K562 (cell line): ENCODE measurements at regions not wholly inside any gene's neighbourhood (a gene's known extent, or its start where the extent isn't known, plus 50 kb on each side); places are given as distances from the start of the nearest gene placed in this dataset.

ENCODE experiments used
- ADNP ChIP-seq: fragments of 200-800 bp; sonication (Bioruptor generic); IDR thresholded peaks from 2 replicates; pipeline ENCODE4 v1.6.1; 2016; ENCODE audit warnings: missing genetic modification characterization, missing compliant biosample characterization
- BCL6 ChIP-seq: fragments of 250-450 bp; sonication (Bioruptor Pico); IDR thresholded peaks from 2 replicates; pipeline ENCODE4 v1.4.0; 2020
- BDP1 ChIP-seq: IDR thresholded peaks from 3 replicates; pipeline ENCODE4 v1.6.1; 2011; ENCODE audit not compliant: insufficient read length, insufficient read depth
- EZH2 ChIP-seq: IDR thresholded peaks from 2 replicates; pipeline ENCODE4 v1.6.1; 2012; ENCODE audit warnings: low read depth, mild to moderate bottlenecking, inconsistent platforms, low read length, borderline replicate concordance
- FUS ChIP-seq: fragments of 200-400 bp; formaldehyde crosslinking; optimal IDR thresholded peaks from 2 replicates; pipeline ENCODE3; 2017; ENCODE audit warnings: low read depth, low read length
- HMGXB4 ChIP-seq: sonication (generic); formaldehyde crosslinking; IDR thresholded peaks from 2 replicates; pipeline ENCODE4 v1.8.1; 2023; ENCODE audit warnings: mild to moderate bottlenecking, missing genetic modification reagents
- MIER1 ChIP-seq: fragments of 450-650 bp; IDR thresholded peaks from 2 replicates; pipeline ENCODE4 v1.6.1; 2016; ENCODE audit warnings: antibody characterized with exemption, mild to moderate bottlenecking, low read depth
- MTA3 ChIP-seq: fragments of 450-650 bp; formaldehyde crosslinking; IDR thresholded peaks from 2 replicates; pipeline ENCODE4 v1.6.1; 2017; ENCODE audit warnings: mild to moderate bottlenecking, borderline replicate concordance
- MYBL2 ChIP-seq, 2 experiments: fragments of 450-650 bp in 1 of 2; sonication (generic) in 1 of 2; formaldehyde crosslinking in 1 of 2; IDR thresholded peaks; 2 replicates each; pipeline versions ENCODE4 v1.6.1 to v1.8.1; 2017 to 2022; ENCODE audit warnings: borderline replicate concordance in 1 of 2, inconsistent platforms in 1 of 2, low read depth in 1 of 2, mild to moderate bottlenecking in 1 of 2, missing genetic modification reagents in 1 of 2, moderate library complexity in 1 of 2
- POLR3A ChIP-seq: IDR thresholded peaks from 2 replicates; pipeline ENCODE4 v1.6.1; 2011; ENCODE audit warnings: borderline replicate concordance, mild to moderate bottlenecking, moderate library complexity; ENCODE audit not compliant: insufficient read length, insufficient read depth; ENCODE audit errors: extremely low read depth
- RAD21 ChIP-seq, 2 experiments: fragments of 250-450 bp in 1 of 2; fragments of 450-650 bp in 1 of 2; sonication (Bioruptor Pico) in 1 of 2; formaldehyde crosslinking in 1 of 2; IDR thresholded peaks in 1 of 2; conservative IDR thresholded peaks in 1 of 2; 2 replicates each; pipeline versions ENCODE4 v1.4.0 to v1.8.0; 2020 to 2022; ENCODE audit warnings: mild to moderate bottlenecking in 2 of 2, moderate library complexity in 1 of 2
- SMAD3 ChIP-seq: fragments of 450-650 bp; formaldehyde crosslinking; conservative IDR thresholded peaks from 2 replicates; pipeline ENCODE4 v1.4.0; 2020; ENCODE audit warnings: mild to moderate bottlenecking
- ZBTB1 ChIP-seq: sonication (generic); formaldehyde crosslinking; IDR thresholded peaks from 2 replicates; pipeline ENCODE4 v1.8.1; 2023; ENCODE audit warnings: missing genetic modification reagents, low read depth, mild to moderate bottlenecking, borderline replicate concordance

- no peak for TF ChIP-seq MYBL2 (IDR thresholded peaks at IDR 0.05; ENCODE audit: low read depth)
- no peak for TF ChIP-seq MYBL2 (CRISPR knock-in tag; IDR thresholded peaks at IDR 0.05; ENCODE audit: borderline replicate concordance)
- TF ChIP-seq SMAD3 = no peak
- no peak for TF ChIP-seq BCL6
- TF ChIP-seq EZH2 = no peak
- no peak for TF ChIP-seq ZBTB1
- no peak for TF ChIP-seq MIER1
- no peak for TF ChIP-seq MTA3
- TF ChIP-seq HMGXB4 = no peak
- no peak for TF ChIP-seq RAD21 (CRISPR knock-in tag; conservative IDR thresholded peaks at IDR 0.05 in 1 of 2, IDR thresholded peaks at IDR 0.05 in 1 of 2)
- no peak for TF ChIP-seq ADNP
- no peak for TF ChIP-seq BDP1
- TF ChIP-seq FUS = no peak
- no peak for TF ChIP-seq POLR3A
- TF ChIP-seq, all 486 proteins: peak for 0
Observed at GRCh38 chr12:93203361-93203760, 174.4 kb upstream of the NUDT4 start (continued).
